HG02610 (cell line): ENCODE measurements at regions not wholly inside any gene's neighbourhood (a gene's known extent, or its start where the extent isn't known, plus 50 kb on each side); places are given as distances from the start of the nearest gene placed in this dataset.
"Not testable (repeated sequence)": the region's sequence is repeated elsewhere in the genome, so short reads cannot be mapped to it uniquely, and the experiment has no call there.

Experiments
- ATAC-seq: cut with Tn5 transposase; IDR thresholded peaks from one replicate; pipeline ENCODE4 v1.9.1; 2021; ENCODE audit warnings: mild to moderate bottlenecking, moderate library complexity; ENCODE audit not compliant: unreplicated experiment

DNA sequence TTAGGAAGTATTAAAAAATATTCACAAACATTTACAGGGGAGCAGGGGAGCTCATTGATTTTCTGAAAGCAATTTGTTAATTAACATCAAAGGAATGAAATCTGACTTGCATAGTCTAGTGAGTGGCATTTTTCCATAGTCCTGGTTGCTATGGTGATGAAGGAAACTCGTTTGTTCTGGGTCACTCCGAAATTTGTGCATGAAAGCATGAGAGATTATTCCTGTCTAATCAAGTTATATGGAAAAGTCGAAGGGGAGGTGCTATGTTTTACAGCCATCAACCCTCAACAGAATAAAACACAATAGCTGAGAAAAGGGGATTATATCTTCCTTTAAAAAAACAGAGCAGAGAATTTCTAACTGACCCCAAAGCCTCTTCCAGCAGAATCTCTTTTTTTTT lies 1495.7 kb upstream of the WWC1 start:
- ATAC-seq = no peak

DNA sequence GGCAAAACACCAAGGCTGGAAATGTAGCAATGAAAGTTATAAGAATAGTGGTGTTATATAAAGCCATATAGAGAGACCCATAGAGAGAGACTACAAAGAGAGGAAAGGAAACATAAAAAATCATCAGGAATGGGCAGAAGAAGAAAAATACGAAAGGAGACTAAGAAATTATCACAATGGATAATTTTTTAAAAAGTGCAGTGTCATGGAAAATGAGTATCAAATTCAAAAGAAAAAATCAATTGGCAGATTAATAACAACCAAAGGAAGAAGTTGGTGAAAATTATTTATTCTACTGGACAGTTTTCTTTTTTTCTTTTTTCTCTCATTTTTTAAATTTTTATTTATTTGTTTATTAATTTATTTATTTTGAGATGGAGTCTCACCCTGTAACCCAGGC lies 1488.4 kb upstream of the WWC1 start:
- no peak for ATAC-seq

DNA sequence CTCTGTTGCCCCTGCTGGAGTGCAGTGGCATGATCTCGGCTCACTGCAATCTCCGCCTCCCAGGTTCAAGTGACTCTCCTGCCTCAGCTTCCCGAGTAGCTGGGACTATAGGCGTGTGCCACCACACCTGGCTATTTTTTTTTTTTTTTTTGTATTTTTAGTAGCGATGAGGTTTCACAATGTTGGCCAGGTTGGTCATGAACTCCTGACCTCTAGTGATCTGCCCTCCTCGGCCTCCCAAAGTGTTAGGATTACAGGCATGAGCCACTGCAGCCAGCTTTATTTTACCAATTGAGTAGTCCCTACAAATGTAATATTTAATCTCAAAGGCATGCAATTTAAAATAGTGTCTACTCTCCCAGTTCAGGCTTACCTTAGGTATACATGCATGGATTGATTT lies 1487.2 kb upstream of the WWC1 start:
- not testable (repeated sequence) for ATAC-seq

DNA sequence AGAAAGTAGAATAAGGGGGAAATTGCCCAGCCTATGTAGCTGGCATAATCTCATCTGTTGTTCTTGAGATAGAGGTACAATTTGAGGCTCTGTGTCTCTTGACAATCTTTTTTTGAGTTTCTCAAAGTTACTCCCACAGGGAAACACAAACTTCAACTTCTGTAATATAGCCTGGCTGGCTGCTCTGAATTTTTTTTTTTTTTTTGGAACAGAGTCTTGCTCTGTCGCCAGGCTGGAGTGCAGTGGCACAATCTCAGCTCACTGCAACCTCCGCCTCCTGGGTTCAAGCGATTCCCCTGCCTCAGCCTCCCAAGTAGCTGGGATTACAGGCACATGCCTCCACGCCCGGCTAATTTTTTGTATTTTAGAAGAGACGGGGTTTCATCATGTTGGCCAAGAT lies 1486.8 kb upstream of the WWC1 start:
- ATAC-seq = not testable (repeated sequence)

DNA sequence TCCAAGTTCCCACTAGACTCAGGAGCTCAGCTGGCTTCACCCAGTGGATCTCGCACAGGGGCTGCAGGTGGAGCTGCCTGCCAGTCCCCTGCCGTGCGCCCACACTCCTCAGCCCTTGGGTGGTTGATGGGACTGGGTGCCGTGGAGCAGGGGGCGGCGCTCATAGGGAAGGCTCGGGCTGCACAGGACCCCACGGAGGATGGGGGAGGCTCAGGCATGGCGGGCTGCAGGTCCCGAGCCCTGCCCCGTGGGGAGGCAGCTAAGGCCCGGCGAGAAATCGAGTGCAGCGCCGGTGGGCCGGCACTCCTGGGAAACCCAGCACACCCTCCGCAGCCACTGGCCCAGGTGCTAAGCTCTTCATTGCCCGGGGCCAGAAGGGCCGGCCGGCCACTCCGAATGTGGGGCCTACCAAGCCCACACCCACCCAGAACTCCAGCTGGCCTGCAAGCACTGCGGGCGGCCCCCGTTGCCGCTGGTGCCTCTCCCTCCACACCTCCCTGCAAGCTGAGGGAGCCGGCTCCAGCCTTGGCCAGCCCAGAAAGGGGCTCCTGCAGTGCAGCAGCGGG lies 1481.3 kb upstream of the WWC1 start:
- not testable (repeated sequence) for ATAC-seq

DNA sequence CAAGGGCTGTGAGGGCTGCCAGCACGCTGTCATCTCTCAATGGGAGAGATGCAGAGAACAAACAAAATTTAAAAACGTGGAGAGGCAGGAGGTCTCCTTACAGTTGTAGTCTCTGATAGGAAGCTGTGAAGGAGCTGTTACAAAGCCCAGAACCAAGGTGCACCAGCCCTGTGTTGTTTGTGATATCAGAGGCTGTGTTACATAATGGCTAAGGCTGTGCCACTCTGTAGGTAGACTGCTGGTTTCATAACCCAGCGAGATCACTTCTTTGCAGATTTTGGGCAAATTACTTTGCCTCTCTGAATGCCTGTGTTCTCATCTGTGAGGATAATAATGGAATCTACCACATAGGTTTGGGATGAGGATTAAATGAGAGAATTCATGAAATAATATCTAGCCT lies 1480.7 kb upstream of the WWC1 start:
- ATAC-seq = no peak

DNA sequence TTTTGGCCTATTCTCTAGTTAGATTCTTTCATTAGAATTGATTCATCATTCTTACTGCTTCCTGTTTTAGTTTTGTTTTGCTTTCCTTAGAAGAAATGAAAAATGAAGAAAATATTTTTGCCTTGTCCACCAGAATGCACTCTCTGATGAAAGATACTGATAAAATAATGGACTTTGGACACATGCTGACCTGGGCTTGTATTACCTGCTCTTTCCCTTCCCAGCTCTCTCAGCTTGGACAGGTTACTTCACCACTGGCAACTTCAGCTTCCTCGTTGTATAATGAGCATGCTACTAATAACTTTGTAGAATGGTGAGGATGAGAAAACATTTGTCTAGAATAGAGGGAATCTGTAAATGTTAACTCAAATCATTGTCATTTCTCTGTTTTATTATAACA lies 1468.1 kb upstream of the WWC1 start:
- ATAC-seq = no peak

DNA sequence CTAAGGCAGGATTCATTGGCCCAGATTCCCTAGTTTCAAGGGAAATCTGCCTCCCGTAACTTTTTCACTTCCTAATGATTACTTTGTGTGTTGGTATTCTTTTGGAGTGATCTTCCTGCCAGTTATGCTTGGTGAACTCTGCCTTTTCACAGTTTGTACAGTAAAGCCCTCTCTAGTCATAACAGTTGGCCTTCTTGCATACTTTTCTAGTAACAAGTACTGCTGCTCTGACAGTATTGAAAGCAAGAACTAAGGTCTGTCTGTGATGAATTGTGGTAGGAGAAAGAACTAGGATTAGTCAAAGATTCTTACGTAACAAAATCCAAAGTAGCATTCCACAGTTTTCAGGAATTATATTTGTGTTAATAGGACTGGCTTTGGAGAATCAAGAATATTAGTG lies 1457.2 kb upstream of the WWC1 start:
- ATAC-seq = no peak

DNA sequence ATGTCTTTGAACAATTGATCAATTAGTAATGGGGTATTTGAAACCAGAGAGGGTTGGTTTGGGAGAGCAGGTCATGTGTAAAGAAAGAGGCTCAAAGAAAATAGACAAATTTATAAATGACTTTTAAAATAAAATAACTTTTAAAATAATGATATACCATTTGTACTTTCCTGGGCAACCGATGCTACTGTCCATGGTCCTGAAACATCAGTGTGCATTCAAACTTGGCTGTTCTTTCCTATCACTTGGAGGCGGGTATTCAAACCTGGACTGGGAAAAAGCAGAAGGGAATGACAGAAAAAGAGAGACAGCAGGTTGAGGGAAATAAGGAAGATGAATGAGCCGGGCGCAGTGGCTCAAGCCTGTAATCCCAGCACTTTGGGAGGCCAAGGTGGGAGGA lies 1446.4 kb upstream of the WWC1 start:
- ATAC-seq = no peak

DNA sequence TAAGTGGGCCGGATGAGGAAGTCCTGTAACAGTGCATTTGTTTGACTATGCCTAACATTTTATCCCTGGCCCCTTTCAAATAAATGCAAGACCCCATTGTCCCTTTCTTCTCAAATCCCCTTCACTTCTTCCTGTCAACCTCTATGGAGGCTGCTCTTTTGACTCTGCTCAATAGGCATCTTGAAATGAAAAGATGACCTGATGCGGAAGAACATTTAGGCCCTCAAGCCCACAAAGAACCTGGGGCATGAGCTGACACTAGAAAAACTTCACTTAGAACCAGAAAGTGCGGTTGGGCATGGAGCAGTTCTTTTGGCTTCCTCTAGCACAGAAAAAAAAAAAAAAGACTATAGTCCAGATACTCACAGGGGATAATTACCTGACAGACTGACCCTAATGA lies 1434.7 kb upstream of the WWC1 start:
- no peak for ATAC-seq

DNA sequence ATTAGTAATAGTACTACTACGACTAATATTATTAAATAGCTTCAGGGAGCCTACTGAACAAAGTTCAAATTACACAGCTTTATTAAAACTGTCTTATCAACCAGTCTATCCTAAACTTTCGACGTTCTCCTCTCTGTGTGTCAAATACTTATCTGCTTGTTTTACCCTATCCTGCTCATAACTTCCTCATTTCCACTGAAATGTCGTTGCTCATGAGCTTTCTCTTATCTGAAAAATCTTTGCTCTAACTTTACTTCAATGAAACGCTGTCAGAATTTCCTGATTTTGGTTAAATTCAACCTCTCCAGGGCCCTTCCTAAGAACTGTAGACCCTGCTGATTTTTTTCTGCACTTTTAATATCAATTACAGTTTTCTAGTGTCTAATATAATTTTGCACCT lies 1431.0 kb upstream of the WWC1 start:
- no peak for ATAC-seq

DNA sequence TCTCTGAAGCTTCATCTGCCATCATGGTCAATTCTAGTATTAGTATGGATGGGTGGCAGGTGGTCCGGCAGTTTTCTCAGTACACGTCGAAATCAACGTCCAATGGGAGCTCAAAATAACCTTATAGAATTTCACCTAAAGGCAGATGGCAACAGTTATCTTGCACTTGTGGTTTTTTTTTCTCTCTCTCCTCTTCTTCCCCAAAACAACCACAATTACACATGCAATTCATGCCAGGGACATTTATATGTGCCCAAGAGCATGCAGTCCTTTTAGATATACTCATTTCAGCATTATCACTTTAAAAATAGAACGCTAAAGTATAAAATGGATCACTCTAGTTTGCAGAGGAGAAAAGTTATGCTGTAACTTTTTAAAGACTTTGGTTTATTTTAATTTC lies 1428.9 kb upstream of the WWC1 start:
- ATAC-seq = no peak

DNA sequence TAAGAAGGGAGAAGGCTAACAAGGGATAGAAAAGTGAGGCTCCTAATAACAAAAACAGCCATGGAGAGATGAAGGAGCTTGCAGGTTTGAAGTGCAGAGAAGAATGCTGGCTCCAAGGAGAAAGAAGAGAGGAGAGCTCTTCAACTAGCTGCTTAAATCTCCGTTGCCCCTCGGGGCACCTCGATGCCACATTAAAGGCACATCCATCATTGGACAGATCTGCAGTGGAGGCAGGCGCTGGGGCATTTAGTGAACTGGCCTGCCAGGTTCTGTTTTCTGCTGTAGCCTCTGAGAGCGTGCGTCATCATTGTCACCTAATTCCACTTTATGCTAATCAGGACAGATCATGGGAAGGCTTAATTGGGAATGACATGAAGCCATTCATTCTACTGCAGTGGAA lies 1426.2 kb upstream of the WWC1 start:
- no peak for ATAC-seq

DNA sequence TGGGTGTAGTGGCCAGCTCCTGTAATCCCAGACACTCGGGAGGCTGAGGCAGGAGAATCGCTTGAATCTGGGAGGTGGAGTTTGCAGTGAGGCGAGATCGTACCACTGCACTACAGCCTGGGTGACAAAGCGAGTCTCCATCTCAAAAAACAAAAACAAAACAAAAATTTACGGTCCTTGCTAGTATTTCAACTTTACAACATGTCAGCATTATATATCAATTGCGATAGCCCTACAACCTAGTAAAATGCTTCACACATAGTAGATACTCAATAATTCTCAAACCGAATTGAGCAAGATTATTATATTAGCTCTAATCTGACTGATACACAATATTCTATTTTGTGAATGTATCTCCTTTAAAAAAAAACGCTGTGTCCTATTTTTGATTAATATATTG lies 1411.0 kb upstream of the WWC1 start:
- ATAC-seq = no peak

DNA sequence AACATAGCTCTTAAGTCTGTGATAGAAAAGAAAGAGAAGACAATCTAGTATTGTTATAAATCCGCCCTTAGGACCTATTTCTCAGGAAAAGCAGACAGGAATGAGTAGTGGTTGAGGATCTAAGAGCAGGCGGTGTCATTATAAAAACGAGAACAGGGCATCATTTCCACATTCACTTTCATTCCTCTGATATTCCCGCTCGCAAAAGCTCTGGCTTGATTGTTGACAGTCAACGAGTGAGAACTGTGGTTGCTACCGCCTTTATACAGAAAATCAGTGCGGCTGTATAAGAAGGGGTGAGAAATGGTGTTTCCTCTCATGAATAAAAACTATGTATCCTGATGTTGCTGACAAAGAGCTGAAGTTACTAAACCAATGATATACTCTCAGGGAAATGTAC lies 1409.6 kb upstream of the WWC1 start:
- ATAC-seq = no peak

DNA sequence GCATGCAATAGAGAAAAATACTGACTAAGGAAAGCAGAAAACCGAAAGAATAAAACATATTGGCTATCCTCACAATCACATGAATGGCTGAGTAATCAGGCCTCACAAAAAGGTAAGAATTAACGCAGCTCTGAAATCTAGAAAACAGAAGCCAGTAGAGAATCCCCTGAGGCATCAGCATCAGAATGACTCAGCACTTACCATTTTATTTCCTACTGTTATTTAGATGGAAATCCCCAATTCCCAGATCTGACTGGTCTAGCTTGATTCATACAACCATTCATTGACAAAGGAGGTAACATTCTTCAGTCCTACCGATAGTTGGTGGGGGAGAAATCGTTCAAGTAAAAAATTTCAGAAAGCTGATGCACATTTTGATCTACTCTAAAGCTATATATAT lies 1408.4 kb upstream of the WWC1 start:
- ATAC-seq = no peak

DNA sequence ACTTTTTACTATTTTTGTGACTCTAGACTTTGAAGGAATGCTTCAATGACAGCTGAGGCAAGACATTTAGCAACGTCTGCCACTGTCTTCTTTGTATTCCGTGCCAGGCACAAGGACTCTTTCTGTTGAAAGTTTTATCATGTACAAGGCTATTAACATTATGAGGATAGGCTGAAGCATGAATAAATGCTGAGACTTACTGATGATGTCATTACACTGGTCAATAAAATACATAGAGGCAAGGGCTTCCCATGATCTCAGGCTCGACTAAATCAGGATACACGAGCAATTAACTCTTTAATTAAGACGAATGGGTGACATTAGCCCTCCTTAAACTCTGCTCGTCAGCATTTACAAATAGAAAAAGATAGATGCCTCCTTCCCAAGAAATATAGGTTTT lies 1393.3 kb upstream of the WWC1 start:
- ATAC-seq = no peak

DNA sequence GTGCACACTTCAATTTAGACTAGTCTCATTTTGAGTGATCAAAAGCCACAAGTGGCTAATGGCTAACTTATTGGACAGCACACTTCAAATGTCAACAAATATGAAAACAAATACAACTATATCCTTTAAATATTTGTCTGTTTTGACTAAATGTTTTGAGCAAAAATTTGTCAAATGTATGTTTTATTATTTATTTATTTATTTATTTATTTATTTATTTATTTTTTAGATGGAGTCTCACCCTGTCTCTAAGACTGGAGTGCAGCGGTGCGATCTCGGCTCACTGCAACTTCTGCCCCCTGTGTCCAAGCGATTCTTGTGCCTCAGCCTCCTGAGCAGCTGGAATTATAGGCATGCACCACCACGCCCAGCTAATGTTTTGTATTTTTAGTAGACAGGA lies 1392.1 kb upstream of the WWC1 start:
- no peak for ATAC-seq

DNA sequence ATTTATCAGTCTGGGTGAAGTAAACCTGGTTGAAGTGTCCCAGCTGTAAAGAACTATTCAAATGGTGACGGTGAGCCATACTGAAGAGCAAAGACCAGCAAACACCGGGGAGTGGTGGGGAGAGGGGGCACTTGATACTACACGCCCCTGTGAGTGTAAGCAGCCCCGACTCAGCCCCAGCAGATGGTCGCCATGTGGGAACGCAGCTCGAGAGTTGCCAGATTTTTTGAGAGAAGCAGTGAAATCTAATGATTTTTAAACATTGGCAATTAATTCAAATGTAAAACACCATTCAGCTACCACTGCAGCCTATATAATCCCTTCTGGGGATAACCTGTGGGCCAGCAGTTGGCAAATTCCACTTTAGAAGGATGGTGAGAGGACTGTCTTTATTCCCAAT lies 1386.9 kb upstream of the WWC1 start:
- ATAC-seq = no peak

DNA sequence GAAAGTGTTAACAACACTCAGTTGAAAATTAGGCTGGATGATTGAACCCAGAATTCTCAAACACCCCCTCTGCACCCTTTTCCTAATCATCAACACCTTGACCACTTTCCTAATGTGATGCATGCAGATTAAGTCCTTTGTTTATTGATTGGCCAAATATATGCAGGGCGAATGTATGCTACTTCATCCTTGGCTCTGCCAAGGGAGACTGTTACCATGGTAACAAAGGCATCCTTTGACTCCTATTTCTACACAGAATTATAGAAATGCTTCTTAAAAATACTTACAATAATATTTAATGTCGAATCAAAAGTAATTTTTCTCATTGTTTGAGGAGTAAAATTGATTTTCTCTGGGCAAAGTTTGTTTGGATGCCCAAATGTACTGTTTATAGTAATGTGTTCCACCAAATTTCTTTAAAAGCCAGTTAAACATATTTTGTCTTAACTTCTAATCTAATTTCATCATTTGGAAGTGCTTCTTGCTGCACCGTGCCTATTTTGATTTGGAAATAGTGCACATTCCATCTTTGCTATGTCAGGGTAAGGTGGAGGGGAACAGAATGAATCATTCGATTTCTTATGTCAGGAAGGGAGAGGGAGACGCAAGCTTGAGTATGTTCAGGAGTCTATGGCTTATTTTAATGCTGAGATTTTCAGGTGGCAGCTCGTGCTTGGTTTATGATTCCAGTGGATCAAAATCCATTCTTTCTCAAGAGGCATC lies 1384.3 kb upstream of the WWC1 start:
- ATAC-seq = no peak

DNA sequence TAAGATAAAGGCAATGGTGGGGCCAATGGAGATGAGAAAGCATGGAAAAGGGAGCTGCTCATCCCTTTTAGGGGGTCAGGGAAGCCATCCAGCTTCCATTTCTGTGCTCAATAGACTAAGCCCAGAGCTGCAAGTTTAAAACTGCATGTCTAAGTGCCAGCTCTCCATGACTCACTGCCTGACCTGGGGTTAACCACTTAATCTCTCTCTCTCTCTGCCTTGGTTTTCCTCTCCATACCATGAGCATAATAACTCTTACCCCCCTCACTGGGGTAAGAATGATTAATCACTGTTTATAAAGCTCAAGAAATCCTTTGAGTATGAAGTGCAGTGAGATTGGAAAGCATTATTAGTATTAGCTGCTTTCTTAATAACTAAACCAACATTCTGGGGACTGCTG lies 1382.4 kb upstream of the WWC1 start:
- no peak for ATAC-seq

DNA sequence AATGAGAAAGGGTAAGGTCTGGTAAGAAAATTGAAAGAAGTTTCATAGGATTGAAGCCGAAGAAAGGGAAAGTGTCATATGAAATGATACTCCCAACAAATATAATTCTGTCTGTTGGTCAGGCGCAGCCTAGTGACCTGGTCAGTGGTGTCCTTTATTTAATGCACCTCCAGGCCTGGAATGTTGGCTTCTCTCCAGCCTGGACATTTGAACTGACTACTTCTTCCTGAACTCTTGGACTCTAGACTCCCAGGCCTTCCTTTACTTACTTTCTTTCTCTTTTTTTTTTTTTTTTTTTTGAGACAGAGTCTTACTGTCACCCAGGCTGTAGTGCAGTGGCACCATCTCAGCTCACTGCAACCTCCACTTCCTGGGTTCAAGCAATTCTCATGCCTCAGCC lies 1381.5 kb upstream of the WWC1 start:
- ATAC-seq = no peak

DNA sequence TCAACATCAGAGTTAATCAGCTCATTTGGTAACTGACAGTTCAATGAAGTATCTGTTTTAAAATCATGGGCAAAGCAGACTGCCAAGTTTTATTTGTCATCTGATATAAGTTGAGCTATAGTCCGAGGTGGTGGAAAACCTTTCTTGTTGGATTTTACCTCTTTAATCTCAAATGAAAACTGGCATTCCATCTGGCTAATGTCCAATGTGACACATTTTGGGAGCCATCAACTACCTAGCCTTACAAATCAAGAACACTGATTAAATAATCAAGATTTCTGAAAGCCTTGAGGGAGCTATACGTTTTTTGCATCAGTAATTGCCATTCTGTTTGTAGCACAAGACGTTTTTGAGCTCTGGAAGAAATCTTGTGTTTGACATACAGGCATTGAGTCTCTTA lies 1380.5 kb upstream of the WWC1 start:
- no peak for ATAC-seq
